Endothelial cell of umbilical vein (primary cell): ENCODE measurements at regions not wholly inside any gene's neighbourhood (a gene's known extent, or its start where the extent isn't known, plus 50 kb on each side); places are given as distances from the start of the nearest gene placed in this dataset.

ENCODE experiments used
- BruUV-seq: library from RNA; stranded (reverse); fragments of 400-500 nt; replicated peaks from 2 replicates; lab custom pipeline; 2021; lab: Mats Ljungman, UMichigan
- CTCF ChIA-PET: fragments of 300-600, 350-600 bp; sonication (Branson Sonifier 250); formaldehyde crosslinking; loops from one replicate; lab custom pipeline; 2021; ENCODE audit warnings: antibody characterized with exemption, inconsistent platforms; lab: Charles Lee
- POLR2A ChIA-PET: fragments of 300-600, 350-600 bp; sonication (Branson Sonifier 250); formaldehyde crosslinking; loops from one replicate; lab custom pipeline; 2021; ENCODE audit warnings: antibody characterized with exemption, inconsistent platforms; lab: Charles Lee
- DNase-seq: peaks from one replicate; pipeline ENCODE4 v3.0.0-alpha.2; 2011; ENCODE audit warnings: low read depth, low spot score
- FAIRE-seq: peaks from 2 replicates; lab custom pipeline; 2011; peaks lifted over from hg19 to GRCh38; lab: Jason Lieb, UNC
- H2AFZ ChIP-seq: 2 replicates; pipeline ENCODE4 v1.6.0; 2012; ENCODE audit warnings: low read depth, low read length, control low read depth, inconsistent platforms
- H3K27ac ChIP-seq: 2 replicates; pipeline ENCODE4 v1.5.1; 2011; ENCODE audit warnings: low read depth, mild to moderate bottlenecking, control low read depth, low read length, moderate library complexity; ENCODE audit not compliant: insufficient read depth
- H3K27me3 ChIP-seq, 2 experiments: 2 replicates each; pipeline versions ENCODE4 v1.6.0 to v1.6.1; 2011; ENCODE audit warnings: low read length in 2 of 2, mixed read lengths in 1 of 2; ENCODE audit not compliant: control insufficient read depth in 2 of 2, insufficient read depth in 2 of 2
- H3K36me3 ChIP-seq, 2 experiments: 2 replicates in 1 of 2; 3 replicates in 1 of 2; pipeline ENCODE4 v1.5.1; 2011; ENCODE audit warnings: low read length in 2 of 2, mild to moderate bottlenecking in 1 of 2, moderate library complexity in 1 of 2; ENCODE audit not compliant: control insufficient read depth in 2 of 2, insufficient read depth in 2 of 2; ENCODE audit errors: extremely low read depth in 1 of 2
- H3K4me1 ChIP-seq: 3 replicates; pipeline ENCODE4 v1.5.1; 2011; ENCODE audit warnings: mild to moderate bottlenecking, low read length; ENCODE audit not compliant: control insufficient read depth, insufficient read depth; ENCODE audit errors: extremely low read depth
- H3K4me2 ChIP-seq: 2 replicates; pipeline ENCODE4 v1.6.1; 2011; ENCODE audit warnings: low read length, control low read depth, mixed read lengths; ENCODE audit not compliant: insufficient read depth
- H3K4me3 ChIP-seq, 3 experiments: fragments of 200-600 bp in 1 of 3; sonication (generic), shearing (Covaris generic) in 1 of 3; replicated peaks in 1 of 3; 2 replicates each; pipeline ENCODE4 v1.5.1; 2011 to 2016; ENCODE audit warnings: control low read depth in 3 of 3, low read length in 3 of 3, mild to moderate bottlenecking in 2 of 3, inconsistent platforms in 1 of 3, low read depth in 1 of 3, moderate library complexity in 1 of 3; ENCODE audit not compliant: insufficient read depth in 1 of 3
- H3K79me2 ChIP-seq: 2 replicates; pipeline ENCODE4 v1.6.0; 2012; ENCODE audit warnings: low read length, inconsistent platforms; ENCODE audit not compliant: control insufficient read depth, insufficient read depth
- H3K9ac ChIP-seq: replicated peaks from 2 replicates; pipeline ENCODE3; 2011; ENCODE audit warnings: low read length, control low read depth; ENCODE audit not compliant: insufficient read depth; ENCODE audit errors: extremely low read depth
- H3K9me1 ChIP-seq: replicated peaks from 3 replicates; pipeline ENCODE4 v1.6.0; 2011; ENCODE audit warnings: mild to moderate bottlenecking, low read length; ENCODE audit not compliant: control insufficient read depth, insufficient read depth; ENCODE audit errors: extremely low read depth
- H3K9me3 ChIP-seq: replicated peaks from 2 replicates; pipeline ENCODE4 v1.5.1; 2012; ENCODE audit warnings: low read length, inconsistent platforms; ENCODE audit not compliant: control insufficient read depth, insufficient read depth
- H4K20me1 ChIP-seq: replicated peaks from 2 replicates; pipeline ENCODE3; 2011; ENCODE audit warnings: mild to moderate bottlenecking, low read length; ENCODE audit not compliant: control insufficient read depth, insufficient read depth; ENCODE audit errors: extremely low read depth
- CTCF ChIP-seq, 2 donors: IDR thresholded peaks; 1 replicate in 1 of 2; 2 replicates in 1 of 2; pipeline ENCODE4 v1.5.1; 2011; ENCODE audit warnings: low read length in 2 of 2, mild to moderate bottlenecking in 2 of 2, moderate library complexity in 2 of 2, control low read depth in 1 of 2, inconsistent platforms in 1 of 2, low read depth in 1 of 2; ENCODE audit not compliant: insufficient read depth in 1 of 2; ENCODE audit errors: extremely low read depth in 1 of 2
- EZH2 ChIP-seq: IDR thresholded peaks from 2 replicates; pipeline ENCODE4 v1.6.1; 2012; ENCODE audit warnings: borderline replicate concordance, low read depth, mild to moderate bottlenecking, moderate library complexity, low read length, inconsistent platforms; ENCODE audit not compliant: severe bottlenecking
- FOS ChIP-seq: IDR thresholded peaks from 2 replicates; pipeline ENCODE4 v1.6.1; 2011; ENCODE audit warnings: mild to moderate bottlenecking, low read length, moderate library complexity, borderline replicate concordance; ENCODE audit not compliant: insufficient read depth
- GATA2 ChIP-seq: IDR thresholded peaks from 2 replicates; pipeline ENCODE4 v1.7.0; 2011; ENCODE audit warnings: low read depth, mild to moderate bottlenecking, moderate library complexity, mixed read lengths, low read length; ENCODE audit not compliant: insufficient read length, insufficient read depth
- JUN ChIP-seq: IDR thresholded peaks from 2 replicates; pipeline ENCODE4 v1.6.1; 2011; ENCODE audit warnings: borderline replicate concordance, low read depth; ENCODE audit not compliant: insufficient read length, insufficient read depth
- MAX ChIP-seq: IDR thresholded peaks from 2 replicates; pipeline ENCODE4 v1.6.1; 2011; ENCODE audit not compliant: insufficient read depth, insufficient read length
- MYC ChIP-seq: IDR thresholded peaks from one replicate; pipeline ENCODE4 v1.6.1; 2011; ENCODE audit warnings: mild to moderate bottlenecking, low read depth, low read length
- POLR2A ChIP-seq: IDR thresholded peaks from 2 replicates; pipeline ENCODE4 v1.6.1; 2012; ENCODE audit warnings: low read depth, mild to moderate bottlenecking, control low read depth, low read length
- POLR2AphosphoS5 ChIP-seq: IDR thresholded peaks from 2 replicates; pipeline ENCODE4 v1.6.1; 2012; ENCODE audit warnings: low read depth, mild to moderate bottlenecking, control low read depth, low read length, moderate library complexity; ENCODE audit not compliant: insufficient read depth
- dilution Hi-C: fragments of 300-500 bp; cut with MboI; formaldehyde crosslinking; loops from one replicate; pipeline ENCODE4 v1.15.0; 2019; ENCODE audit warnings: low sequenced_read_pairs; ENCODE audit not compliant: extremely low pct_ligation_motif_present
- intact Hi-C: fragments of 100-400 bp; cut with micrococcal nuclease; formaldehyde crosslinking; loops from one replicate; pipeline ENCODE4 v1.10.0; 2022

GRCh38 chr16:61471737-61472136 is 564.5 kb downstream of the CDH8 start:
- POLR2A ChIA-PET, result no interaction called here
- CTCF ChIA-PET, result no interaction called here
- H2AFZ ChIP-seq, result no peak overlapping the region
- dilution Hi-C loops, result no loop called here
- intact Hi-C loops, result no loop called here
- H3K4me1 ChIP-seq, result no peaks in the 10 kb centered on the region
- H3K4me3 ChIP-seq, result no peak overlapping the region
- no peak for TF ChIP-seq JUN
- no peak for TF ChIP-seq CTCF (IDR thresholded peaks at IDR 0.05; ENCODE audit: extremely low read depth in 1 of 2, insufficient read depth in 1 of 2, low read depth in 1 of 2, low read length in 2 of 2)
- TF ChIP-seq GATA2, result no peak
- no peak for TF ChIP-seq FOS
- TF ChIP-seq MAX, result no peak
- TF ChIP-seq POLR2A, result no peak
- no peak for TF ChIP-seq POLR2AphosphoS5
- TF ChIP-seq MYC, result no peak
- TF ChIP-seq EZH2, result no peak
- H4K20me1 ChIP-seq, result no peaks in the 10 kb centered on the region
- DNase-seq (no peak), FAIRE-seq (no peak)
- H3K9me1 ChIP-seq, result no peaks in the 10 kb centered on the region
- no peaks in the 10 kb centered on the region for H3K36me3 ChIP-seq
- no peak overlapping the region for H3K27ac ChIP-seq
- BruUV-seq, result no TSS peak
- no peak overlapping the region for H3K4me2 ChIP-seq
- no peak overlapping the region for H3K9ac ChIP-seq
- H3K27me3 ChIP-seq, result no peaks in the 10 kb centered on the region
- peaks cover 2% of the 10 kb centered on the region for H3K9me3 ChIP-seq
- H3K79me2 ChIP-seq, result no peaks in the 10 kb centered on the region
